Kidney epithelial cell (primary cell): ENCODE measurements at regions not wholly inside any gene's neighbourhood (a gene's known extent, or its start where the extent isn't known, plus 50 kb on each side); places are given as distances from the start of the nearest gene placed in this dataset.

Experiments
- DNase-seq: peaks from one replicate; pipeline ENCODE4 v3.0.0-alpha.2; 2010; ENCODE audit warnings: low read depth
- H3K27me3 ChIP-seq: 2 replicates; pipeline ENCODE4 v1.6.0; 2011; ENCODE audit warnings: low read length; ENCODE audit not compliant: control insufficient read depth, insufficient read depth
- H3K36me3 ChIP-seq: 2 replicates; pipeline ENCODE4 v1.5.1; 2011; ENCODE audit warnings: low read length; ENCODE audit not compliant: control insufficient read depth, insufficient read depth
- H3K4me3 ChIP-seq: 2 replicates; pipeline ENCODE4 v1.5.1; 2011; ENCODE audit warnings: low read depth, mild to moderate bottlenecking, control low read depth, low read length
- TF ChIP-seq, protein P1 (sequence below): IDR thresholded peaks from 2 replicates; pipeline ENCODE4 v1.5.1; 2011; ENCODE audit warnings: mild to moderate bottlenecking, moderate library complexity, low read length, control low read depth, inconsistent platforms; ENCODE audit not compliant: insufficient read depth, poor library complexity, severe bottlenecking

DNA sequence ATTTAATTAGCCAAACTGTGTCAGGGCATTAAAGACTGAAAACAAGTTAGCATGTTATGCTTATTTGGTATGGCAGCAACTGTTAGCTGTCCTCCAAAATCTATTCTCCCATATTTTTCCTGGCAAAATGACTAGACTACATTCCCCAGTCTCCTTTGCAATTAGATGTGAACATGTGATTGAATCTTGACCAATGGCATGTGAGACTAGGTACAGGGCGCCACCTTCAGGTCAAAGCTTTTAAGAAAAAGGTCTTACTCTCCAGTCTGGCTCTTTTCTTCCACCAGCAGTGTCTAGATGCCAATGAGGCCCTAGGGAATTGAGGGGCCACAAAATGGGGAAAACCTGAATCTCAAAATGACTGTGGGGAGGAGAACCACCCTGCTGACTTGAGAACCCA, 408.2 kb downstream of the SMARCA1 start:
- no peak for DNase-seq
- H3K36me3 ChIP-seq: no peaks in the 10 kb centered on the region

DNA sequence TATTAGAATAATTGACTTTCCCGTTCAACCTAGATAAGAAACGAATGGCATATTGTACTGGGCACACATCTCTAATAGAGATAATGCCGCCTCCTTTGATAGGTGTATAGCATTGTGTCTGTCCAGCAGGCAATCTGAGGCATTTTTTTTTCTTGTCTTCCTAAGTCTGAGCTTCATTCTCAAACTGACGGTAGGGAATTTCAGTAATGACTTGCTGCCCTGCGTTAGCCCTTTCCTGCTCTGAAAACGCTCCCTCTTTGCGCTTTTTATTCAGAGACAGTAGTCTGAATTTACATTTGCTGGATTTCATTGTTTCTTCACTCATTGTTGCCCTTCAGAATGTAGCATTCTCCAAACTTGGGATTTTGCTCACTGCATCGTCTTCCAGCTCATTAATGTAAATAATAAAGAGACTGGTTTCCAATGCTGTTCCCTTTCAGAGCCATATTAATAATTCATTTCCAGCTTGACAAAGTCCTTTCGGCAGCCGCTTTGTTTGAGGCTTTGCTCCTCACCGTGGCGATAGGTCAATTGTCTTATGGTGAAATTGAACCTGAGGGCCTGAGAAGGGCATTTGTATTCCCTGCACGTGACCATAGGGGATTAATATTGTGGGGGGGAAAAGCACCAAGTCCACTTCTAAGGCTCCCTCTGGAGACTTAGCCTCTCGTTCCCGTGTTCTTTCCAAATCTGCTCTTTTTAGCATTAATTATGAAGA, 412.1 kb downstream of the SMARCA1 start:
- DNase-seq: no peak
- no peaks in the 10 kb centered on the region for H3K27me3 ChIP-seq
- H3K4me3 ChIP-seq: no peak overlapping the region
- TF ChIP-seq, protein P1, sequence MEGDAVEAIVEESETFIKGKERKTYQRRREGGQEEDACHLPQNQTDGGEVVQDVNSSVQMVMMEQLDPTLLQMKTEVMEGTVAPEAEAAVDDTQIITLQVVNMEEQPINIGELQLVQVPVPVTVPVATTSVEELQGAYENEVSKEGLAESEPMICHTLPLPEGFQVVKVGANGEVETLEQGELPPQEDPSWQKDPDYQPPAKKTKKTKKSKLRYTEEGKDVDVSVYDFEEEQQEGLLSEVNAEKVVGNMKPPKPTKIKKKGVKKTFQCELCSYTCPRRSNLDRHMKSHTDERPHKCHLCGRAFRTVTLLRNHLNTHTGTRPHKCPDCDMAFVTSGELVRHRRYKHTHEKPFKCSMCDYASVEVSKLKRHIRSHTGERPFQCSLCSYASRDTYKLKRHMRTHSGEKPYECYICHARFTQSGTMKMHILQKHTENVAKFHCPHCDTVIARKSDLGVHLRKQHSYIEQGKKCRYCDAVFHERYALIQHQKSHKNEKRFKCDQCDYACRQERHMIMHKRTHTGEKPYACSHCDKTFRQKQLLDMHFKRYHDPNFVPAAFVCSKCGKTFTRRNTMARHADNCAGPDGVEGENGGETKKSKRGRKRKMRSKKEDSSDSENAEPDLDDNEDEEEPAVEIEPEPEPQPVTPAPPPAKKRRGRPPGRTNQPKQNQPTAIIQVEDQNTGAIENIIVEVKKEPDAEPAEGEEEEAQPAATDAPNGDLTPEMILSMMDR: no peak
- no peaks in the 10 kb centered on the region for H3K36me3 ChIP-seq

More for the DNA sequence above, 408.2 kb downstream of the SMARCA1 start:
- H3K4me3 ChIP-seq: no peak overlapping the region
- H3K27me3 ChIP-seq: no peaks in the 10 kb centered on the region
- TF ChIP-seq, protein P1: peak; percentile 34

GRCh38 chrX:129108936-129109335, 414.4 kb downstream of the SMARCA1 start:
- Histone ChIP-seq H3K36me3 (no peaks in the 10 kb centered on the region), H3K27me3 (no peaks in the 10 kb centered on the region), H3K4me3 (no peak overlapping the region)
- TF ChIP-seq, protein P1: no peak
- no peak for DNase-seq

- TF ChIP-seq, protein P1: no peak
- no peak for DNase-seq
- Histone ChIP-seq H3K4me3 (no peak overlapping the region), H3K36me3 (no peaks in the 10 kb centered on the region), H3K27me3 (no peaks in the 10 kb centered on the region)
Observed at GRCh38 chrX:129099207-129099606, 424.1 kb downstream of the SMARCA1 start.

GRCh38 chrX:129097668-129098067, 425.6 kb downstream of the SMARCA1 start:
- H3K4me3 ChIP-seq: no peak overlapping the region
- no peak for DNase-seq
- no peaks in the 10 kb centered on the region for H3K27me3 ChIP-seq
- TF ChIP-seq, protein P1: no peak
- no peaks in the 10 kb centered on the region for H3K36me3 ChIP-seq

DNA sequence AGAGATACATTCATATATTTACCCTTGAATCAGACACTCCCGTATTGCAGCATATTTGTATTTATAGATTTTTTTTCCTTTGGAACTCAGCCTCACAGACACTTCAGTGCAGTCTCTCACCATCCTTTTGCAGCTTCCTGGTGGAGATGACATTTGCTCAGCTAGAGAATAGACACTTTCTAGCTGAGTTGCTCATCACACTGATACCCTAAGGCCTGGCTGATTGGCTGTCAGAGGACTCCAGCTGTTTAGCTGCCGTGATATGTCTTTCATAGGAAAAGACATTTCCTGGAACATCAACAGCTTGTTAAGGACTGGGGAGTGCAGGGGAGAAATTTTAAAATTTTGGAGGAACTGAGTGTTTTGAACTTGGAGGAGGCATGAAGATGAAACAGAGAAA, 429.6 kb downstream of the SMARCA1 start:
- no peaks in the 10 kb centered on the region for H3K36me3 ChIP-seq
- no peak overlapping the region for H3K4me3 ChIP-seq
- TF ChIP-seq, protein P1: no peak
- no peak for DNase-seq
- H3K27me3 ChIP-seq: no peaks in the 10 kb centered on the region
